HTR-8/SVneo (cell line): ENCODE measurements at regions not wholly inside any gene's neighbourhood (a gene's known extent, or its start where the extent isn't known, plus 50 kb on each side); places are given as distances from the start of the nearest gene placed in this dataset.
A peak's percentile ranks its signal among the peaks of the same experiment; 100 is the strongest.

Experiments
- DNase-seq: peaks from one replicate; pipeline ENCODE4 v3.0.0; 2011; ENCODE audit warnings: low spot score, mixed read lengths; ENCODE audit not compliant: insufficient read length
- FAIRE-seq: peaks from 2 replicates; lab custom pipeline; 2011; peaks lifted over from hg19 to GRCh38; lab: Jason Lieb, UNC

- no peak for FAIRE-seq
- no peak for DNase-seq
Measured at GRCh38 chr17:69605571-69605970, 191.1 kb downstream of the MAP2K6 start.

DNA sequence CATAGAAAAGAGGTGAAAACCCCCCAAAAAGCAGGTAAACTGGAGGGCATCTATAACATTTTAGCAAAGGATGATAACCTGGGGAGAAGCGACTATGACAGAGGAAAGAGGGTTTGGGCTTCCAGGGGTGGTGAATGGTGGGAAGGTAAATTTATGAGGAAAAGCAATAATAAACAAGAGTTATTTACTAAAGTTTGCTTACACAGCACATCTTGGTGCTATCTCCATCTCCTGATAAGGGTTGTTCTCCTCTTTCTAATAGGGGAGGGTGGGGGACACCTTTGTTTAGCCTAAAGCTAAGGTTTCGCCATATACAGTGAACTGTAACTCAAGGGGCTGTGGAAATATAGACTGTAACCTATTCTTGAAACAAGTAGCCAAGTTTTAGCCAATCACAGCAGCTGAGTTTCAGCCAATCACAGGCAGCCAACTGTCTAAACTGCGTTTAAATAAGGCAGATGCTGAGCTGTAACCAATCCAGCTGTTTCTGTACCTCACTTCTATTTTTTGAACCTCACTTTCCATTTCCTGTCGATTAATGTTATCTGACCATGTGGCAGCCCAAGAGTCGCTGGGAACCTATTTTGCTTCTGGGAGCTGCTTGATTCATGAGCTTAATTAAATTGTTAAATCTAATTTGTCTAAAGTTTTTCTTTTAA, 191.8 kb downstream of the MAP2K6 start:
- DNase-seq, result no peak
- no peak for FAIRE-seq

GRCh38 chr17:69607162-69607834, 192.8 kb downstream of the MAP2K6 start:
- peak; percentile 67 for DNase-seq
- peak; percentile 93 for FAIRE-seq

GRCh38 chr17:69608141-69608540, 193.6 kb downstream of the MAP2K6 start:
- FAIRE-seq (no peak), DNase-seq (no peak)

- FAIRE-seq, result no peak
Measured at GRCh38 chr17:69608808-69609472, 194.4 kb downstream of the MAP2K6 start.

DNA sequence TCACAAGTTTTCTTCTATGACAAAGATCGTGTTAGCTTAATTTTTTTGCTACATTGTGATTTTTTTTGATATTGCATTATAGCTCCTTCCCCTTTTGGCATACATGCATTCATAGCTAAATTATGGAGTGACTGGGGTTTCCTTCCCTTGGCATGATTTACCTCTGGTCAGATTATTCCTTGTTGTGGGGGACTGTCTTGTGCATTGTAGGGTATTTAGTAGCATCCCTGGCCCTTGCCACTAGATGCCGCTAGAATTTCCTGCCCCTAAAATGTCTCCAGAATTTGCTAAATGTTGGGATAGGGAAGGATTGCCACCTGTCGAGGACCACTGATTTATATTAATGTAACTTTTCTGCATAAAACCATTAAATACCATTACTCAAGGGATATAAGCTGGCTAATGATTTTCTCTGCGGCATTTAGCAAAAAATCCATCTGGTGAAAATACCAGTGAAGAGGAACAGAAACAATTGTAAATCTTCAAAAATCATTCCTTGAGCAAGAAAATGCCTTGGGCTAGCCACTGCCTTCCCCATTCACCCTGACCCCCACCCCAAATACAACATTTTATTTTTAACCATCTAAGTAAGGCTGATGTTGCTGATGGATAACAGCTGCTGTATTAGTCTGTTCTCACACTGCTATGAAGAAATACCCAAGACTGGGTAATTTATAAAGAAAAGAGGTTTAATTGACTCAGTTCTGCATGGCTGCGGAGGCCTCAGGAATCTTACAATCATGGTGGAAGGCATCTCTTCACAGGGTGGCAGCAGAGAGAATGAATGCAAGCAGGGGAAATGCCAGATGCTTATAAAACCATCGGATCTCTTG, 195.2 kb downstream of the MAP2K6 start:
- FAIRE-seq, result peak; percentile 9

More at GRCh38 chr17:69608808-69609472, 194.4 kb downstream of the MAP2K6 start:
- peak; percentile 51 for DNase-seq

GRCh38 chr17:69620363-69620762, 205.9 kb downstream of the MAP2K6 start:
- FAIRE-seq (no peak), DNase-seq (no peak)

More for the DNA sequence above, 195.2 kb downstream of the MAP2K6 start:
- peak; percentile 27 for DNase-seq

DNA sequence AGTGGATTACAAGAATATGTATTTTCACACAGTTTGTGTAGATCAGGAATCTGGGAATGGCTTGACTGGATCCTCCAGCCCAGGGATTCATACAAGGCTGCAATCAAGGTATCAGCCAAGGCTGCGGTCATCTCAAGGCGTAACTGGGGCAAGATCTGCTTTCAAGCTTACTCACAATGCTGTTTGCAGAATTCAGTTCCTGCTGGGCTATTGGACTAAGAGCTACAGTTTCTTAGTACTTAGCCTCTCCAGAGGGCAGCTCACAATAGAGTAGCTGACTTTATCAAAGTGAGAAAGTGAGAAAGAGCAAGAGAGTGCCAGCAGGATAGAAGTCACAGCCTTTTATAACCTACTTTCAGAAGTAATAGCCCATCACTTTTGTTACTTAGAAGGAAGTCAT, 211.0 kb downstream of the MAP2K6 start:
- FAIRE-seq, result no peak
- DNase-seq, result no peak

GRCh38 chr17:69630056-69630635, 215.6 kb downstream of the MAP2K6 start:
- FAIRE-seq, result no peak
- DNase-seq, result no peak

GRCh38 chr17:69634844-69635243, 220.3 kb downstream of the MAP2K6 start:
- FAIRE-seq (no peak), DNase-seq (no peak)

DNA sequence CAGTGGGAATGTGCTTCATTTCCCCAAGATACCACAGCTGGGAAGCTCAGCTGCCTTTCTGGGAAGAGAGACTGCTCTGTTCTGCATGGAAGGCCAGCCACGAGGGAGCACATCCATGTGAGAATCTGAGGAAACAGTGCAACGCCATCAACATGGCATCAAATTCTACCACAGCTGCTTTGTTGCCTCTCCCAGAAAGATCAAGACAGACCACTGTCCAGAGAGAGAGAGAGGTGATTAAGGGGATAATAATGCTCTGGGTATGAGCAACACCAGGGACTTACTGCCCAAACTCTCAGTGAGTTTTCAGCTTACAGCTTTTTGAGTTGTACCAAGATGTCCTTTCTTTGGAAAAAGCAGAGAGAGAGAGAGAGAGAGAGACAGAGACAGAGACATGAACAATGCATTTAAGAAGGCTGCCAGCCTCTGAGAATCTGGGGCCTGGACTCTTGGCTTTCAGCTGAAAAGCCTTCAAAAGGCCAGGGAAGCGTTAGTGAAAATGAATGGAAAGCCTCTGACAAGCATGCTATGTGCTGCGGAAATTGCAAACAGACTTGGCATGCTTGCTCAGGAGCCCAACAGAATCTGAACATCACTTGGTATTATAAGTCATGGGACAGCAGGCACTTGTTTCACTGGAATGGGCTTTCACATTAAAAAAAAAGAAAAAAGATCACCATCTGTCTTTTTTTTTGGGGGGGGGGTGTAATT, 223.1 kb downstream of the MAP2K6 start:
- DNase-seq, result no peak
- FAIRE-seq, result no peak

DNA sequence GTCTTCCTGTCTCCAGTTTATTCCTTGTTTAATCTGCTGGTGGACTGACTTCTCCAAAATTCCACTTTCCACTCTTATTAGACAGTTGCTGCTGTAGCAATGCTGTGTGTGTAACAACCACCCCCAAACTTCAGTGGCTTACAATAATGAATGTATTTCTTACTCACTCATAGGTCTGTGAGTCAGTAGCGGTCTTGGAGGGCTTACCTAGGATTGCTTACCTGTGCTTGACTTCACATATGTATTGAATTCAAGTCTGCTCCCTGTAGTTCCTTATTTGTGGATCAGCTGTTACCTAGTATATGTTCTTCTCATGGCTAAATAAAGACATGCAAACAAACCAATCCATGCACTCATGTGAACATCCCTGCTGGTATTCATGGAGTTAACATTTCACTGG, 224.6 kb downstream of the MAP2K6 start:
- FAIRE-seq (peak; percentile 74), DNase-seq (no peak)

GRCh38 chr17:69640073-69640472, 225.6 kb downstream of the MAP2K6 start:
- DNase-seq, result no peak
- FAIRE-seq, result no peak

DNA sequence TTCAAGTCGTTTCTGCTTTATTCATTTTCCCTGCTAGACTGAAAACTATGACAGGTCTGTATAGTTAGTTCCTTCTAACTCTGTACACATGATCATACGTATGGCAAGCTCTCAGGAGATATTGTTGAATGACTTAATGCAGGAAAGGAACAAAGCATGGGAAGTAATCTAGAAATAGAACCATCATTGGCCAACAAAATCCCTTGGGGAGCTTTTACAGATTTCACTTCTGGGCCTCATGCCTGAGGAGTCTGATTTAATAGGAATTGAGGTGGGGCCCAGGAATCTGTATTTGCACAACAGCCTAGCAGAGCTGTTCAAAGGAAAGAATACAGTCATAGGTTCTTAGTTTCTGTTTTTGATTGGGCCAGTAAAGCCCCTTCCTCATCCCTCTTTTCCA, 229.2 kb downstream of the MAP2K6 start:
- no peak for FAIRE-seq

GRCh38 chr17:69646729-69647128, 232.2 kb downstream of the MAP2K6 start:
- FAIRE-seq, result no peak

More for the DNA sequence above, 229.2 kb downstream of the MAP2K6 start:
- no peak for DNase-seq

DNA sequence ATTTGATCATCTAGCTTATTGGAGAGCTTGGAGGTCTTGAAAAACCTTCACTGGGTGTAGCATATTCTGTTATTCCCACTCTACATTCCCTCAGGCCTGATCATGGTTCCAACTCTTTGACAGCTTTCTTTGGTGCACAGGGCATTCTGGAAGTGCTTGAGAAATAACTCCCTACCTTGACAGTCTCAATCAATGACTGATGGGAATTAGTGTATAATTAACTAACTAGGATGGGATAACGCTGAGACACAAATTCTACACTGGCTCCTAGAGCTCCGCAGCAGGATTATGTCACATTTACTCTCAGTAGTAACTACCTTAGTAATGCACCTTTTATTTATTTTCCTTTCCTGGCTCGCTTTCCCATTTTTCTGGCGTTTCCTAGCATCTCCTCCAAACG, 236.4 kb downstream of the MAP2K6 start:
- FAIRE-seq, result no peak
- no peak for DNase-seq

More at GRCh38 chr17:69646729-69647128, 232.2 kb downstream of the MAP2K6 start:
- no peak for DNase-seq

- DNase-seq, result no peak
- FAIRE-seq, result no peak
Measured at GRCh38 chr17:69651921-69652320, 237.4 kb downstream of the MAP2K6 start.

GRCh38 chr17:69654981-69655855, 240.7 kb downstream of the MAP2K6 start:
- peak; percentile 88 for FAIRE-seq
- DNase-seq, result peak; percentile 76
